Spleen (tissue), 7 donors: ENCODE measurements at regions not wholly inside any gene's neighbourhood (a gene's known extent, or its start where the extent isn't known, plus 50 kb on each side); places are given as distances from the start of the nearest gene placed in this dataset.

Source experiments
- CTCF ChIP-seq, 11 experiments: fragments of 200-600 bp in 7 of 11; fragments of 450-650 bp in 4 of 11; sonication (generic) in 4 of 11; IDR thresholded peaks in 8 of 11; conservative IDR thresholded peaks in 3 of 11; 1 replicate in 7 of 11; 2 replicates in 4 of 11; pipeline versions ENCODE4 v1.4.0 to v1.8.0; 2016 to 2021; ENCODE audit warnings: antibody characterized with exemption in 11 of 11, inconsistent platforms in 4 of 11, mild to moderate bottlenecking in 1 of 11
- POLR2A ChIP-seq, 3 donors: fragments of 450-650 bp; IDR thresholded peaks; one replicate each; pipeline ENCODE4 v1.5.1; 2017; ENCODE audit warnings: antibody characterized with exemption in 3 of 3, mild to moderate bottlenecking in 1 of 3
- POLR2AphosphoS5 ChIP-seq, 3 donors: sonication (generic); formaldehyde crosslinking; IDR thresholded peaks; one replicate each; pipeline ENCODE4 v1.5.1; 2017; ENCODE audit warnings: antibody characterized with exemption in 3 of 3
- donor health status: DM: no; HTN: no; CAD: no; lungs with moderate emphysema.
- donor health status: DM: no; HTN: no; CAD: no.
- donor health status: DM: no; HTN: no; CAD: no.

DNA sequence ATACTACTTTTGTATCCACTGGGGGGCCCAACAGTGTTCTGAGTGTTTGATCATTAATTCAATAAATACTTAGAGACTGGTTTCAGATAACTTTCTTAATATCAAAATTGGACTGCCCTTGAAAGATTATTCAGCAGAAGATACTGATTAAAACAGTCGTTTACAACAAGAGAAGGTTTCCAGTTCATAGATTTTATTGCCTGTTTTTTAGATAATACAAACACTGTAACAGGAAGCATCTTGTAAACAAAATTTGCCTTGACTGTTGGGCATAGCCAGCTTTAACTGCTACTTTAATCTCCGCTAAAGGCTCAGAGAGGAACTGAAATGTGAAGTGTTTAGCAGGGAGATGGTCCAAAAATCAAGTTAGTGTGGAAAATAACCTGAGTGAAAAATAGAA, 1168.7 kb upstream of the NUDT12 start:
- TF ChIP-seq CTCF (IDR thresholded peaks at IDR 0.05 in 8 of 11, conservative IDR thresholded peaks at IDR 0.05 in 3 of 11) (no peak), POLR2A (IDR thresholded peaks at IDR 0.05) (no peak), POLR2AphosphoS5 (IDR thresholded peaks at IDR 0.05) (no peak)
